ENCODE measurements at regions not wholly inside any gene's neighbourhood (a gene's known extent, or its start where the extent isn't known, plus 50 kb on each side); places are given as distances from the start of the nearest gene placed in this dataset.
"Not testable (repeated sequence)": the region's sequence is repeated elsewhere in the genome, so short reads cannot be mapped to it uniquely, and the experiment has no call there.

DNA sequence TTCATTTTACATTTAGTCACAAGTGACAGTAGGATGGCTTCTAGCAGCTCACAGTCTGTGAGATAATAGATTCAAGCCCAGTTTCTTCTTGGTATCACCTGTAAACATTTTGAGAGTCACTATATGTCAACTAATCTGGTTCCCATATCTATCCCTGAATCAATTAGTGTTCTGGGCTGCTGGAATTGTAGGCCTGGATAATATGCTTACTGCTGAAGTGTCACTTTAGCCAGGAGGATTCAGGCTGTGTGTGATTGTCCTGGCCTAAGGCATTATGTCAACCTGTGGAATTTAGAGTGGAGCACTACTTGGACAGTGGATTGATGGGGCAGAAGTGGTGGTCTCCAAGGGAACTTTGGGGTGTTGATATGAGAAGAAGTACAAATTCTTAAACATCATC, 1071.8 kb upstream of the CITED2 start:
- DNase-seq = no peak

DNA sequence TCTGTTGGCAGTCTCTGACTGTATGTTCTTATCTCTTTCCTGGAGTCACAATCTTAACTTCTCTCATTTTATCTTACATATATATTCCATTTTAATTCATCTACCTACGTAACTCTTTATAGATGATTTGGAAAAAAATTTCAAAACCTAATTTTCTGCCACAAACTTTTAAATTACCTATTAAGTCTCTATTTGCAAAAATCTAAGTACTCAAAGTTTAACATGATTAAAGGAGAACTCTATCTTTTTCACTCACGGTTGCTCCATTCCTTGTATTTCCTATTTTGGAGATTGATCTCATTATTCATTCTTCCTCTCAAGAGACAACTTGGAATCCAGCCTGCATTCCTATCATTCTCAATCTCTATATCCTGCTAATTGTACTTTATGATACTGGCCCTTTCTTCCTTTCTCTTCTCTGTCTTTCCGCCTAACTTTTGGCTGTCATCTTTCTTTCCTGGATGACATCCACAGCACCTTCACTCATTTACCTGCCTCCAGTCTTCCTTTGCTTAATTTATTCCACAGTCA, 1071.1 kb upstream of the CITED2 start:
- no peaks in the 10 kb centered on the region for H3K36me3 ChIP-seq (ENCODE audit: control insufficient read depth, insufficient read depth, low read length)
- H3K9ac ChIP-seq (ENCODE audit: extremely low read depth, low read length, poor library complexity, severe bottlenecking) = no peak overlapping the region
- Mint-ChIP-seq H3K4me3 (no peak overlapping the region), H3K9me3 (no peaks in the 10 kb centered on the region), H3K4me1 (peaks cover 5% of the 10 kb centered on the region), H3K27ac (no peak overlapping the region), H3K27me3 (ENCODE audit: insufficient read depth) (no peaks in the 10 kb centered on the region), H3K36me3 (ENCODE audit: low read depth) (no peaks in the 10 kb centered on the region)
- no peaks in the 10 kb centered on the region for H3K9me3 ChIP-seq (ENCODE audit: control insufficient read depth, low read length)
- no peaks in the 10 kb centered on the region for H3K4me1 ChIP-seq (ENCODE audit: control insufficient read depth, insufficient read depth, low read length)
- H3K27ac ChIP-seq (ENCODE audit: low read depth, low read length) = no peak overlapping the region
- H3K27me3 ChIP-seq (ENCODE audit: control insufficient read depth, insufficient read depth, low read length, poor library complexity, severe bottlenecking) = no peaks in the 10 kb centered on the region
- TF ChIP-seq, protein P1, sequence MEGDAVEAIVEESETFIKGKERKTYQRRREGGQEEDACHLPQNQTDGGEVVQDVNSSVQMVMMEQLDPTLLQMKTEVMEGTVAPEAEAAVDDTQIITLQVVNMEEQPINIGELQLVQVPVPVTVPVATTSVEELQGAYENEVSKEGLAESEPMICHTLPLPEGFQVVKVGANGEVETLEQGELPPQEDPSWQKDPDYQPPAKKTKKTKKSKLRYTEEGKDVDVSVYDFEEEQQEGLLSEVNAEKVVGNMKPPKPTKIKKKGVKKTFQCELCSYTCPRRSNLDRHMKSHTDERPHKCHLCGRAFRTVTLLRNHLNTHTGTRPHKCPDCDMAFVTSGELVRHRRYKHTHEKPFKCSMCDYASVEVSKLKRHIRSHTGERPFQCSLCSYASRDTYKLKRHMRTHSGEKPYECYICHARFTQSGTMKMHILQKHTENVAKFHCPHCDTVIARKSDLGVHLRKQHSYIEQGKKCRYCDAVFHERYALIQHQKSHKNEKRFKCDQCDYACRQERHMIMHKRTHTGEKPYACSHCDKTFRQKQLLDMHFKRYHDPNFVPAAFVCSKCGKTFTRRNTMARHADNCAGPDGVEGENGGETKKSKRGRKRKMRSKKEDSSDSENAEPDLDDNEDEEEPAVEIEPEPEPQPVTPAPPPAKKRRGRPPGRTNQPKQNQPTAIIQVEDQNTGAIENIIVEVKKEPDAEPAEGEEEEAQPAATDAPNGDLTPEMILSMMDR (conservative IDR thresholded peaks at IDR 0.05) = no peak
- 61 to 76% methylated on average over 3 of the region's 3 CpGs for WGBS, 2 experiments (ENCODE audit: insufficient coverage in 1 of 2, insufficient read length in 1 of 2)
- no peak for DNase-seq
- no peak overlapping the region for H3K4me3 ChIP-seq (ENCODE audit: low read length)

More for the DNA sequence above, 1071.8 kb upstream of the CITED2 start:
- Histone ChIP-seq H3K4me3 (ENCODE audit: low read length) (no peak overlapping the region), H3K27ac (ENCODE audit: low read depth, low read length) (no peak overlapping the region), H3K36me3 (ENCODE audit: control insufficient read depth, insufficient read depth, low read length) (no peaks in the 10 kb centered on the region), H3K27me3 (ENCODE audit: control insufficient read depth, insufficient read depth, low read length, poor library complexity, severe bottlenecking) (no peaks in the 10 kb centered on the region), H3K9me3 (ENCODE audit: control insufficient read depth, low read length) (no peaks in the 10 kb centered on the region), H3K4me1 (ENCODE audit: control insufficient read depth, insufficient read depth, low read length) (no peaks in the 10 kb centered on the region), H3K9ac (ENCODE audit: extremely low read depth, low read length, poor library complexity, severe bottlenecking) (no peak overlapping the region)
- Mint-ChIP-seq H3K4me3 (no peak overlapping the region), H3K27ac (no peak overlapping the region), H3K27me3 (ENCODE audit: insufficient read depth) (no peaks in the 10 kb centered on the region), H3K9me3 (no peaks in the 10 kb centered on the region), H3K36me3 (ENCODE audit: low read depth) (no peaks in the 10 kb centered on the region), H3K4me1 (no peaks in the 10 kb centered on the region)
- TF ChIP-seq, protein P1 (conservative IDR thresholded peaks at IDR 0.05) = no peak

DNA sequence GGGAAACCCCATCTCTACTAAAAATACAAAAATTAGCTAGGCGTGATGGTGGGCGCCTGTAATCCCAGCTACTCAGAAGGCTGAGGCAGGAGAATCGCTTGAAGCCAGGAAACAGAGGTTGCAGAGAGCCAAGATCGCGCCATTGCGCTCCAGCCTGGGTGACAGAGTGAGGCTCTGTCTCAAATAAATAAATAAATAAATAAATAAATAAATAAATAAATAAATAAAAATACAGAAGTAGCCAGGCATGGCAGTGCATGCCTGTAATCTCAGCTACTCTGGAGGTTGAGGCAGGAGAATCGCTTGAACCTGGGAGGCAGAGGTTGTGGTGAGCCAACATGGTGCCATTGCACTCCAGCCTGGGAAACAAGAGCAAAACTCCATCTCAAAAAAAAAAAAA, 1068.7 kb upstream of the CITED2 start:
- WGBS, 2 experiments (ENCODE audit: insufficient coverage in 1 of 2, insufficient read length in 1 of 2) = 93 to 100% methylated on average over 1 to 5 of the region's 7 CpGs
- H3K36me3 ChIP-seq (ENCODE audit: control insufficient read depth, insufficient read depth, low read length); H3K9ac ChIP-seq (ENCODE audit: extremely low read depth, low read length, poor library complexity, severe bottlenecking); H3K4me1 ChIP-seq (ENCODE audit: control insufficient read depth, insufficient read depth, low read length); H3K4me3 Mint-ChIP-seq; H3K27ac Mint-ChIP-seq; H3K9me3 ChIP-seq (ENCODE audit: control insufficient read depth, low read length); DNase-seq; H3K4me3 ChIP-seq (ENCODE audit: low read length); H3K27me3 ChIP-seq (ENCODE audit: control insufficient read depth, insufficient read depth, low read length, poor library complexity, severe bottlenecking); H3K27me3 Mint-ChIP-seq (ENCODE audit: insufficient read depth); H3K4me1 Mint-ChIP-seq; H3K36me3 Mint-ChIP-seq (ENCODE audit: low read depth); H3K27ac ChIP-seq (ENCODE audit: low read depth, low read length); H3K9me3 Mint-ChIP-seq: not testable (repeated sequence)

DNA sequence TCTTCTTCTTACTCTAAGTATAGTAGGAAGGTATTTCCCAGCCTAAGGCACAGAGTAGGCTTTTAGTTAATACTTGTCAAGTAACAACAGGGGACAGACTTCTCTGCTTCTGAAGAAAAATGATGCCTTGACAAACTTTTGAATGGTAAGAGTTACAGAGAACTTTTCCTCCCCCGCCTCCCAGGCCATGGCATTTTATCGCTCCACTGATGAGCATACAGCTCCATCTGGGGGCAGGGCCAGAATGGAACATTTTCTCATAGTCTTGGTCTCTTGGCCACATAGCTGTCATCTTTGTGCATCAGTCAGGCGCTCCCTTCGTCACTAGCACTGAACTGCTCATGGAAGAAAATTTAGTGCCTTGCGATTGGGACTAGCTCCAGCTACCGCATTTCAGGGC, 1066.8 kb upstream of the CITED2 start:
- H3K27ac Mint-ChIP-seq = no peak overlapping the region

More for the DNA sequence above, 1066.8 kb upstream of the CITED2 start:
- H3K36me3 Mint-ChIP-seq (ENCODE audit: low read depth) = no peaks in the 10 kb centered on the region
- Histone ChIP-seq H3K27me3 (ENCODE audit: control insufficient read depth, insufficient read depth, low read length, poor library complexity, severe bottlenecking) (no peaks in the 10 kb centered on the region), H3K4me3 (ENCODE audit: low read length) (no peak overlapping the region), H3K36me3 (ENCODE audit: control insufficient read depth, insufficient read depth, low read length) (no peaks in the 10 kb centered on the region), H3K9me3 (ENCODE audit: control insufficient read depth, low read length) (no peaks in the 10 kb centered on the region), H3K9ac (ENCODE audit: extremely low read depth, low read length, poor library complexity, severe bottlenecking) (no peak overlapping the region), H3K27ac (ENCODE audit: low read depth, low read length) (peak overlapping the region; percentile 27), H3K4me1 (ENCODE audit: control insufficient read depth, insufficient read depth, low read length) (no peaks in the 10 kb centered on the region)
- H3K9me3 Mint-ChIP-seq = peaks cover 8% of the 10 kb centered on the region
- TF ChIP-seq, protein P1 (conservative IDR thresholded peaks at IDR 0.05) = peak; percentile 73
- peak; percentile 85 for DNase-seq
- H3K4me1 Mint-ChIP-seq = peaks cover 15% of the 10 kb centered on the region
- H3K4me3 Mint-ChIP-seq = no peak overlapping the region
- 67 to 81% methylated on average over 4 to 6 of the region's 6 CpGs for WGBS, 2 experiments (ENCODE audit: insufficient coverage in 1 of 2, insufficient read length in 1 of 2)
- H3K27me3 Mint-ChIP-seq (ENCODE audit: insufficient read depth) = no peaks in the 10 kb centered on the region

Measured in endodermal cell (in vitro differentiated cells).